Caco-2 (cell line): ENCODE measurements at regions not wholly inside any gene's neighbourhood (a gene's known extent, or its start where the extent isn't known, plus 50 kb on each side); places are given as distances from the start of the nearest gene placed in this dataset.

Experiments used
- BruUV-seq: library from RNA; stranded (reverse); fragments of 400-500 nt; replicated peaks from 2 replicates; lab custom pipeline; 2021; lab: Mats Ljungman, UMichigan
- CTCF ChIA-PET: fragments of 300-600 bp; sonication (Branson Sonifier 250); formaldehyde crosslinking; loops from one replicate; lab custom pipeline; 2022; ENCODE audit warnings: antibody characterized with exemption; lab: Charles Lee
- POLR2A ChIA-PET: fragments of 300-600 bp; sonication (Branson Sonifier 250); formaldehyde crosslinking; loops from one replicate; lab custom pipeline; 2022; ENCODE audit warnings: antibody characterized with exemption; lab: Charles Lee
- DNase-seq, 2 experiments: peaks; one replicate each; pipeline versions ENCODE4 v3.0.0 to v3.0.0-alpha.2; 2020 to 2022
- H3K27me3 ChIP-seq: replicated peaks from 2 replicates; pipeline ENCODE4 v1.6.0; 2011; ENCODE audit warnings: low read length; ENCODE audit not compliant: control insufficient read depth, insufficient read depth
- H3K36me3 ChIP-seq: 2 replicates; pipeline ENCODE4 v1.5.1; 2011; ENCODE audit warnings: low read length; ENCODE audit not compliant: control insufficient read depth, insufficient read depth
- H3K4me1 ChIP-seq: fragments of 250-450 bp; sonication (Bioruptor Pico); 2 replicates; pipeline ENCODE4 v1.5.1; 2020; ENCODE audit warnings: mild to moderate bottlenecking
- H3K4me3 ChIP-seq: 2 replicates; pipeline ENCODE4 v1.5.1; 2011; ENCODE audit warnings: low read depth, mild to moderate bottlenecking, control low read depth, low read length
- H3K9me3 ChIP-seq: fragments of 250-450 bp; sonication (Bioruptor Pico); 2 replicates; pipeline ENCODE4 v1.5.1; 2020; ENCODE audit warnings: mild to moderate bottlenecking, moderate library complexity
- H3K27ac Mint-ChIP-seq: one replicate; pipeline ENCODE4 v1.8.0; 2022; ENCODE audit warnings: mixed read lengths; ENCODE audit not compliant: unreplicated experiment
- H3K27me3 Mint-ChIP-seq: one replicate; pipeline ENCODE4 v1.8.0; 2022; ENCODE audit warnings: mixed read lengths; ENCODE audit not compliant: insufficient read depth, unreplicated experiment
- H3K36me3 Mint-ChIP-seq: one replicate; pipeline ENCODE4 v1.8.0; 2022; ENCODE audit warnings: mild to moderate bottlenecking, mixed read lengths; ENCODE audit not compliant: insufficient read depth, unreplicated experiment
- H3K4me1 Mint-ChIP-seq: one replicate; pipeline ENCODE4 v1.8.0; 2022; ENCODE audit warnings: low read depth, mixed read lengths; ENCODE audit not compliant: unreplicated experiment
- H3K4me3 Mint-ChIP-seq: one replicate; pipeline ENCODE4 v1.8.0; 2022; ENCODE audit warnings: mild to moderate bottlenecking, moderate library complexity, mixed read lengths; ENCODE audit not compliant: unreplicated experiment
- H3K9me3 Mint-ChIP-seq: one replicate; pipeline ENCODE4 v1.8.0; 2022; ENCODE audit warnings: mixed read lengths; ENCODE audit not compliant: unreplicated experiment
- CTCF ChIP-seq, 2 experiments: fragments of 200-600 bp in 1 of 2; IDR thresholded peaks; 1 replicate in 1 of 2; 2 replicates in 1 of 2; pipeline versions ENCODE4 v1.5.1 to v1.8.0; 2011 to 2022; ENCODE audit warnings: antibody characterized with exemption in 1 of 2, control low read depth in 1 of 2, inconsistent platforms in 1 of 2, low read depth in 1 of 2, low read length in 1 of 2, mild to moderate bottlenecking in 1 of 2, moderate library complexity in 1 of 2; ENCODE audit not compliant: insufficient read depth in 1 of 2, severe bottlenecking in 1 of 2, unreplicated experiment in 1 of 2
- intact Hi-C: fragments of 100-400 bp; cut with micrococcal nuclease; formaldehyde crosslinking; loops from one replicate; pipeline ENCODE4 v1.10.0; 2022; ENCODE audit not compliant: unreplicated experiment

GRCh38 chr7:32150039-32150438, 79.8 kb upstream of the PDE1C start:
- H3K9me3 ChIP-seq, result no peaks in the 10 kb centered on the region
- Mint-ChIP-seq H3K9me3 (no peaks in the 10 kb centered on the region), H3K4me3 (no peak overlapping the region), H3K27me3 (peaks cover 5% of the 10 kb centered on the region), H3K36me3 (no peaks in the 10 kb centered on the region), H3K4me1 (no peaks in the 10 kb centered on the region), H3K27ac (no peak overlapping the region)
- H3K4me1 ChIP-seq, result no peaks in the 10 kb centered on the region
- TF ChIP-seq CTCF (IDR thresholded peaks at IDR 0.05; ENCODE audit: insufficient read depth in 1 of 2, low read depth in 1 of 2, low read length in 1 of 2, severe bottlenecking in 1 of 2, unreplicated experiment in 1 of 2), result no peak
- CTCF ChIA-PET, result no interaction called here
- no peak overlapping the region for H3K4me3 ChIP-seq
- H3K36me3 ChIP-seq, result no peaks in the 10 kb centered on the region
- POLR2A ChIA-PET, result no interaction called here
- BruUV-seq, result no TSS peak
- DNase-seq, result no peak
- H3K27me3 ChIP-seq, result no peaks in the 10 kb centered on the region
- intact Hi-C loops, result no loop called here

- no peaks in the 10 kb centered on the region for H3K36me3 Mint-ChIP-seq
- no TSS peak for BruUV-seq
- ChIA-PET CTCF (no interaction called here), POLR2A (no interaction called here)
- no peak for DNase-seq
- no peaks in the 10 kb centered on the region for H3K4me1 Mint-ChIP-seq
- H3K36me3 ChIP-seq, result no peaks in the 10 kb centered on the region
- no peak overlapping the region for H3K27ac Mint-ChIP-seq
- intact Hi-C loops, result no loop called here
- H3K9me3 Mint-ChIP-seq, result no peaks in the 10 kb centered on the region
- no peak overlapping the region for H3K4me3 Mint-ChIP-seq
- H3K4me1 ChIP-seq, result no peaks in the 10 kb centered on the region
- peaks cover 8% of the 10 kb centered on the region for H3K27me3 Mint-ChIP-seq
- TF ChIP-seq CTCF (IDR thresholded peaks at IDR 0.05; ENCODE audit: insufficient read depth in 1 of 2, low read depth in 1 of 2, low read length in 1 of 2, severe bottlenecking in 1 of 2, unreplicated experiment in 1 of 2), result no peak
- no peak overlapping the region for H3K4me3 ChIP-seq
- H3K27me3 ChIP-seq, result no peaks in the 10 kb centered on the region
- no peaks in the 10 kb centered on the region for H3K9me3 ChIP-seq
Measured at GRCh38 chr7:32147546-32148268, 77.5 kb upstream of the PDE1C start.

- no peak overlapping the region for H3K4me3 ChIP-seq
- BruUV-seq, result no TSS peak
- no peaks in the 10 kb centered on the region for H3K27me3 ChIP-seq
- peaks cover 11% of the 10 kb centered on the region for H3K27me3 Mint-ChIP-seq
- intact Hi-C loops, result no loop called here
- H3K4me1 ChIP-seq, result no peaks in the 10 kb centered on the region
- no peaks in the 10 kb centered on the region for H3K4me1 Mint-ChIP-seq
- no peaks in the 10 kb centered on the region for H3K36me3 Mint-ChIP-seq
- H3K9me3 ChIP-seq, result no peaks in the 10 kb centered on the region
- no peak overlapping the region for H3K27ac Mint-ChIP-seq
- no peak for TF ChIP-seq CTCF (IDR thresholded peaks at IDR 0.05; ENCODE audit: insufficient read depth in 1 of 2, low read depth in 1 of 2, low read length in 1 of 2, severe bottlenecking in 1 of 2, unreplicated experiment in 1 of 2)
- POLR2A ChIA-PET, result no interaction called here
- H3K4me3 Mint-ChIP-seq, result no peak overlapping the region
- no peaks in the 10 kb centered on the region for H3K9me3 Mint-ChIP-seq
- no peaks in the 10 kb centered on the region for H3K36me3 ChIP-seq
- CTCF ChIA-PET, result no interaction called here
- no peak for DNase-seq
Measured at GRCh38 chr7:32145911-32146310, 75.7 kb upstream of the PDE1C start.
